HCT116 (cell line): ENCODE measurements at regions not wholly inside any gene's neighbourhood (a gene's known extent, or its start where the extent isn't known, plus 50 kb on each side); places are given as distances from the start of the nearest gene placed in this dataset.

Experiments
- ATAC-seq: fragments of 200-7000 bp; cut with Tn5 transposase; 2 replicates; pipeline ENCODE4 v1.9.1; 2020; ENCODE audit warnings: mild to moderate bottlenecking, moderate library complexity
- BruUV-seq: library from RNA; stranded (reverse); fragments of 400-500 nt; replicated peaks from 2 replicates; lab custom pipeline; 2021; lab: Mats Ljungman, UMichigan
- CTCF ChIA-PET: fragments of 300-600 bp; sonication (Branson Sonifier 250); formaldehyde crosslinking; loops from one replicate; lab custom pipeline; 2021; ENCODE audit warnings: antibody characterized with exemption; lab: Charles Lee
- POLR2A ChIA-PET: fragments of 300-600, 350-600 bp; sonication (Branson Sonifier 250); formaldehyde crosslinking; loops from one replicate; lab custom pipeline; 2021; ENCODE audit warnings: antibody characterized with exemption; lab: Charles Lee
- RAD21 ChIA-PET, 2 experiments: fragments of 300-600 bp; sonication (Branson Sonifier 250); formaldehyde crosslinking; loops; one replicate each; lab custom pipeline; 2023; ENCODE audit warnings: low total read pairs in 2 of 2; ENCODE audit not compliant: uncharacterized antibody in 2 of 2, unreplicated experiment in 2 of 2, low non-redundant PET in 1 of 2; lab: Charles Lee
- DNase-seq: peaks from one replicate; pipeline ENCODE4 v3.0.0-alpha.2; 2010; ENCODE audit warnings: low read depth, low spot score
- H2AFZ ChIP-seq: fragments of 200-600 bp; shearing (Covaris generic), sonication (generic); 2 replicates; pipeline ENCODE4 v1.6.1; 2017; ENCODE audit warnings: low read depth, mixed run types, mixed read lengths, antibody characterized with exemption, low read length; ENCODE audit not compliant: poor library complexity, severe bottlenecking
- H3K27ac ChIP-seq: 2 replicates; pipeline ENCODE4 v1.5.1; 2012; ENCODE audit warnings: low read depth, low read length
- H3K27me3 ChIP-seq: fragments of 200-600 bp; sonication (generic); 2 replicates; pipeline ENCODE4 v1.6.1; 2016; ENCODE audit warnings: mixed run types, low read length, mixed read lengths; ENCODE audit not compliant: insufficient read depth
- H3K36me3 ChIP-seq, 2 experiments: fragments of 200-500 bp in 1 of 2; fragments of 200-600 bp in 1 of 2; sonication (Bioruptor generic) in 1 of 2; sonication (generic) in 1 of 2; 2 replicates each; pipeline versions ENCODE4 v1.5.1 to v1.6.1; 2014 to 2016; ENCODE audit warnings: low read length in 2 of 2, inconsistent platforms in 1 of 2, mixed read lengths in 1 of 2, mixed run types in 1 of 2; ENCODE audit not compliant: insufficient read depth in 2 of 2, control insufficient read depth in 1 of 2
- H3K4me1 ChIP-seq, 2 experiments: fragments of 200-600 bp in 1 of 2; sonication (generic) in 1 of 2; 2 replicates each; pipeline versions ENCODE4 v1.5.1 to v1.6.1; 2012 to 2017; ENCODE audit warnings: low read length in 2 of 2, inconsistent platforms in 1 of 2, mild to moderate bottlenecking in 1 of 2, mixed read lengths in 1 of 2, mixed run types in 1 of 2, moderate library complexity in 1 of 2; ENCODE audit not compliant: insufficient read depth in 2 of 2, control insufficient read depth in 1 of 2
- H3K4me2 ChIP-seq: fragments of 200-600 bp; sonication (generic); 2 replicates; pipeline ENCODE4 v1.6.1; 2017; ENCODE audit warnings: mixed run types, low read length, mixed read lengths
- H3K4me3 ChIP-seq, 2 experiments: fragments of 200-600 bp in 1 of 2; sonication (generic) in 1 of 2; replicated peaks in 1 of 2; 2 replicates each; pipeline ENCODE4 v1.5.1; 2011 to 2016; ENCODE audit warnings: low read length in 2 of 2, control low read depth in 1 of 2, low read depth in 1 of 2, mild to moderate bottlenecking in 1 of 2, mixed read lengths in 1 of 2, mixed run types in 1 of 2
- H3K79me2 ChIP-seq: fragments of 200-600 bp; sonication (generic); 2 replicates; pipeline ENCODE4 v1.6.1; 2017; ENCODE audit warnings: mild to moderate bottlenecking, mixed run types, low read length, moderate library complexity, mixed read lengths; ENCODE audit not compliant: insufficient read depth
- H3K9ac ChIP-seq: fragments of 200-600 bp; sonication (generic); 2 replicates; pipeline ENCODE4 v1.6.1; 2016; ENCODE audit warnings: low read length, mixed read lengths
- H3K9me2 ChIP-seq: fragments of 200-600 bp; sonication (generic), shearing (Covaris generic); 2 replicates; pipeline ENCODE4 v1.6.1; 2017; ENCODE audit warnings: mixed run types, mild to moderate bottlenecking, moderate library complexity; ENCODE audit not compliant: insufficient read depth
- H3K9me3 ChIP-seq, 2 experiments: fragments of 200-500 bp in 1 of 2; fragments of 200-600 bp in 1 of 2; sonication (Bioruptor generic) in 1 of 2; sonication (generic) in 1 of 2; 2 replicates each; pipeline ENCODE4 v1.6.1; 2014 to 2017; ENCODE audit warnings: low read length in 2 of 2, mixed read lengths in 2 of 2, inconsistent platforms in 1 of 2, low read depth in 1 of 2, mild to moderate bottlenecking in 1 of 2, mixed run types in 1 of 2, moderate library complexity in 1 of 2; ENCODE audit not compliant: control insufficient read depth in 1 of 2, insufficient read depth in 1 of 2
- H4K20me1 ChIP-seq: fragments of 200-600 bp; sonication (generic), shearing (Covaris generic); 2 replicates; pipeline ENCODE4 v1.6.1; 2017; ENCODE audit warnings: mixed run types, mild to moderate bottlenecking, moderate library complexity; ENCODE audit not compliant: insufficient read depth
- EZH2phosphoT487 ChIP-seq: fragments of 200-600 bp; IDR thresholded peaks from 2 replicates; pipeline ENCODE4 v1.6.1; 2018; ENCODE audit warnings: antibody characterized with exemption, borderline replicate concordance
- POLR2A ChIP-seq: IDR thresholded peaks from 2 replicates; pipeline ENCODE4 v1.7.0; 2011; ENCODE audit warnings: borderline replicate concordance; ENCODE audit not compliant: insufficient read depth, insufficient read length; ENCODE audit errors: extremely low read depth
- POLR2AphosphoS5 ChIP-seq: IDR thresholded peaks from 2 replicates; pipeline ENCODE4 v1.6.1; 2011; ENCODE audit warnings: mild to moderate bottlenecking, low read depth, low read length, moderate library complexity
- YY1 ChIP-seq: IDR thresholded peaks from 2 replicates; pipeline ENCODE4 v1.6.1; 2011; ENCODE audit warnings: low read length, low read depth, moderate library complexity, mild to moderate bottlenecking; ENCODE audit not compliant: insufficient replicate concordance; ENCODE audit errors: extremely low read depth
- ZNF274 ChIP-seq: fragments of 200-500 bp; sonication (Bioruptor generic); IDR thresholded peaks from 2 replicates; pipeline ENCODE4 v1.6.1; 2014; ENCODE audit warnings: mild to moderate bottlenecking, low read depth, low read length, inconsistent platforms
- intact Hi-C: fragments of 100-400 bp; cut with micrococcal nuclease; formaldehyde crosslinking; loops from 2 replicates; pipeline ENCODE4 v1.10.0; 2022
- TF ChIP-seq, protein P1 (sequence below): IDR thresholded peaks from 2 replicates; pipeline ENCODE4 v1.6.1; 2012; ENCODE audit warnings: low read depth

DNA sequence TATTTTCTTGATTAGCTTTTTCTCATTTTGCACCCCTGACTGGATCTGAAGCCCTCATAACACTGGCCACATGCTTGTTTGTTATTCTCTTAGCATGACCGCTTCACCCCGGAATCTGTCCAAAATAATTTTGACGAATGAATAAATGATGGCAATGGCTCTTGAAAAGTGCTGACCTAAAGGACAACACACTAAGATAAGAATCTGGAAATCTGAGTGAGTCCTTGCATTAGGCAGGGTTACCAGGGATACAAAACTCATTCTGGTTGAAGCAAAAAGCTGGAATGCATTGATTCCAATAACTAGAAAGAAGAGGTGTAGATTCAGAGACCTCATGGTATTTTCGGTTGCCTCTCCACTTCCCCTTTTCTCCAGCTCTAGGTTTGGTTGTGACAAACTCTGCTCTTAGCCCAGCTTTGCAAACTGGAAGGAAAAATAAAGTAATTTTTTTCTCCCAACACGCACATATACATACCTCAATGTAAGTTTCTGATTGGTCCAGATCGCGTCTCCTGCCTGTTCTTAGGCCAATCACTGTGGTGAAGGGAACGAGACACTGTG lies 157.4 kb downstream of the SKIDA1 start:
- H3K9me3 ChIP-seq: no peaks in the 10 kb centered on the region
- no peaks in the 10 kb centered on the region for H3K27me3 ChIP-seq
- ChIA-PET RAD21 (no interaction called here), POLR2A (no interaction called here), CTCF (no interaction called here)
- ATAC-seq: no peak
- no peak overlapping the region for H3K4me2 ChIP-seq
- no TSS peak for BruUV-seq
- no peak overlapping the region for H3K4me3 ChIP-seq
- H3K27ac ChIP-seq: no peak overlapping the region
- no peaks in the 10 kb centered on the region for H3K79me2 ChIP-seq
- no peaks in the 10 kb centered on the region for H3K36me3 ChIP-seq
- H3K9me2 ChIP-seq: no peaks in the 10 kb centered on the region
- peaks cover 51 to 68% of the 10 kb centered on the region in 2 experiments for H3K4me1 ChIP-seq
- DNase-seq: no peak
- H2AFZ ChIP-seq: no peak overlapping the region
- no peak overlapping the region for H3K9ac ChIP-seq
- H4K20me1 ChIP-seq: no peaks in the 10 kb centered on the region
- no peak for TF ChIP-seq YY1
- TF ChIP-seq POLR2AphosphoS5: no peak
- TF ChIP-seq, protein P1, sequence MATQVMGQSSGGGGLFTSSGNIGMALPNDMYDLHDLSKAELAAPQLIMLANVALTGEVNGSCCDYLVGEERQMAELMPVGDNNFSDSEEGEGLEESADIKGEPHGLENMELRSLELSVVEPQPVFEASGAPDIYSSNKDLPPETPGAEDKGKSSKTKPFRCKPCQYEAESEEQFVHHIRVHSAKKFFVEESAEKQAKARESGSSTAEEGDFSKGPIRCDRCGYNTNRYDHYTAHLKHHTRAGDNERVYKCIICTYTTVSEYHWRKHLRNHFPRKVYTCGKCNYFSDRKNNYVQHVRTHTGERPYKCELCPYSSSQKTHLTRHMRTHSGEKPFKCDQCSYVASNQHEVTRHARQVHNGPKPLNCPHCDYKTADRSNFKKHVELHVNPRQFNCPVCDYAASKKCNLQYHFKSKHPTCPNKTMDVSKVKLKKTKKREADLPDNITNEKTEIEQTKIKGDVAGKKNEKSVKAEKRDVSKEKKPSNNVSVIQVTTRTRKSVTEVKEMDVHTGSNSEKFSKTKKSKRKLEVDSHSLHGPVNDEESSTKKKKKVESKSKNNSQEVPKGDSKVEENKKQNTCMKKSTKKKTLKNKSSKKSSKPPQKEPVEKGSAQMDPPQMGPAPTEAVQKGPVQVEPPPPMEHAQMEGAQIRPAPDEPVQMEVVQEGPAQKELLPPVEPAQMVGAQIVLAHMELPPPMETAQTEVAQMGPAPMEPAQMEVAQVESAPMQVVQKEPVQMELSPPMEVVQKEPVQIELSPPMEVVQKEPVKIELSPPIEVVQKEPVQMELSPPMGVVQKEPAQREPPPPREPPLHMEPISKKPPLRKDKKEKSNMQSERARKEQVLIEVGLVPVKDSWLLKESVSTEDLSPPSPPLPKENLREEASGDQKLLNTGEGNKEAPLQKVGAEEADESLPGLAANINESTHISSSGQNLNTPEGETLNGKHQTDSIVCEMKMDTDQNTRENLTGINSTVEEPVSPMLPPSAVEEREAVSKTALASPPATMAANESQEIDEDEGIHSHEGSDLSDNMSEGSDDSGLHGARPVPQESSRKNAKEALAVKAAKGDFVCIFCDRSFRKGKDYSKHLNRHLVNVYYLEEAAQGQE: no peak
- no peak for TF ChIP-seq ZNF274
- TF ChIP-seq POLR2A: no peak
- no peak for TF ChIP-seq EZH2phosphoT487
- intact Hi-C loops: loop anchor here (5.0 kb wide), 1 partner anchor 91 kb away; no protein-coding TSS in a partner anchor
